HepG2 (cell line): ENCODE measurements at regions not wholly inside any gene's neighbourhood (a gene's known extent, or its start where the extent isn't known, plus 50 kb on each side); places are given as distances from the start of the nearest gene placed in this dataset.

ENCODE experiments used
- ARID3A ChIP-seq: IDR thresholded peaks from 2 replicates; pipeline ENCODE4 v1.6.1; 2012; ENCODE audit warnings: low read depth, low read length, improper control_type of control experiment
- ATF2 ChIP-seq: sonication (generic); formaldehyde crosslinking; IDR thresholded peaks from 2 replicates; pipeline ENCODE4 v1.4.0; 2020; ENCODE audit warnings: missing genetic modification reagents
- DPF2 ChIP-seq: sonication (generic); formaldehyde crosslinking; IDR thresholded peaks from 2 replicates; pipeline ENCODE4 v1.4.0; 2020; ENCODE audit warnings: mild to moderate bottlenecking, low read depth, missing genetic modification reagents, borderline replicate concordance
- GABPA ChIP-seq, 2 experiments: IDR thresholded peaks; 2 replicates each; pipeline ENCODE4 v1.6.1; 2011 to 2016; ENCODE audit warnings: low read depth in 2 of 2, low read length in 1 of 2, missing biosample characterization in 1 of 2, missing genetic modification characterization in 1 of 2
- HOXA5 ChIP-seq: sonication (generic); formaldehyde crosslinking; IDR thresholded peaks from 2 replicates; pipeline ENCODE4 v1.4.0; 2020; ENCODE audit warnings: missing genetic modification reagents
- HOXD1 ChIP-seq: sonication (generic); formaldehyde crosslinking; IDR thresholded peaks from 2 replicates; pipeline ENCODE4 v1.5.0; 2020; ENCODE audit warnings: missing genetic modification reagents
- IKZF1 ChIP-seq: fragments of 450-650 bp; IDR thresholded peaks from 2 replicates; pipeline ENCODE4 v1.7.1; 2016
- MTF1 ChIP-seq: sonication (generic); formaldehyde crosslinking; IDR thresholded peaks from 2 replicates; pipeline ENCODE4 v1.5.0; 2020; ENCODE audit warnings: missing genetic modification reagents
- NCOA2 ChIP-seq: sonication (generic); formaldehyde crosslinking; IDR thresholded peaks from 2 replicates; pipeline ENCODE4 v1.8.0; 2022; ENCODE audit warnings: inconsistent platforms
- NCOR1 ChIP-seq: fragments of 200-600 bp; sonication (generic); IDR thresholded peaks from 2 replicates; pipeline ENCODE4 v1.7.0; 2017; ENCODE audit warnings: antibody characterized with exemption, low read length, borderline replicate concordance
- NR2F1 ChIP-seq, 2 experiments: fragments of 450-650 bp in 1 of 2; formaldehyde crosslinking in 1 of 2; IDR thresholded peaks; 2 replicates each; pipeline versions ENCODE4 v1.5.0 to v1.6.1; 2016 to 2020; ENCODE audit warnings: mild to moderate bottlenecking in 1 of 2, missing compliant biosample characterization in 1 of 2, missing genetic modification reagents in 1 of 2, moderate library complexity in 1 of 2
- NR2F6 ChIP-seq, 2 experiments: IDR thresholded peaks; 2 replicates each; pipeline ENCODE4 v1.6.1; 2016; ENCODE audit warnings: antibody characterized with exemption in 1 of 2, mild to moderate bottlenecking in 1 of 2
- POGZ ChIP-seq: sonication (generic); formaldehyde crosslinking; IDR thresholded peaks from 2 replicates; pipeline ENCODE4 v1.4.0; 2020; ENCODE audit warnings: mild to moderate bottlenecking, missing genetic modification reagents
- RCOR2 ChIP-seq: IDR thresholded peaks from 2 replicates; pipeline ENCODE4 v1.6.1; 2016; ENCODE audit warnings: missing biosample characterization, missing genetic modification reagents
- REXO4 ChIP-seq: sonication (generic); formaldehyde crosslinking; IDR thresholded peaks from 2 replicates; pipeline ENCODE4 v1.8.0; 2022; ENCODE audit warnings: missing genetic modification reagents, mild to moderate bottlenecking, borderline replicate concordance
- RFX1 ChIP-seq: fragments of 450-650 bp; IDR thresholded peaks from 2 replicates; pipeline ENCODE4 v1.6.1; 2017
- SKI ChIP-seq: fragments of 450-650 bp; IDR thresholded peaks from one replicate; pipeline ENCODE4 v1.6.1; 2018; ENCODE audit warnings: mild to moderate bottlenecking; ENCODE audit not compliant: partially characterized antibody
- SOX6 ChIP-seq, 2 experiments: fragments of 450-650 bp in 1 of 2; sonication (generic) in 1 of 2; formaldehyde crosslinking in 1 of 2; IDR thresholded peaks; 2 replicates each; pipeline versions ENCODE4 v1.4.0 to v1.6.1; 2017 to 2020; ENCODE audit warnings: antibody characterized with exemption in 1 of 2, mild to moderate bottlenecking in 1 of 2, missing genetic modification reagents in 1 of 2
- TCF7L2 ChIP-seq: IDR thresholded peaks from 2 replicates; pipeline ENCODE4 v1.6.1; 2011; ENCODE audit warnings: mild to moderate bottlenecking, low read depth, low read length, moderate library complexity
- THAP11 ChIP-seq: IDR thresholded peaks from 2 replicates; pipeline ENCODE4 v1.6.1; 2016; ENCODE audit warnings: missing biosample characterization, missing genetic modification reagents
- TP53 ChIP-seq: sonication (generic); formaldehyde crosslinking; conservative IDR thresholded peaks from 2 replicates; pipeline ENCODE4 v1.4.0; 2020; ENCODE audit warnings: missing genetic modification reagents
- ZFP36 ChIP-seq: fragments of 150-350 bp; IDR thresholded peaks from 2 replicates; pipeline ENCODE4 v1.6.1; 2018; ENCODE audit warnings: borderline replicate concordance, low read length, low read depth; ENCODE audit not compliant: partially characterized antibody
- ZNF792 ChIP-seq: IDR thresholded peaks from 2 replicates; pipeline ENCODE4 v1.6.1; 2016
- TF ChIP-seq, protein P1 (sequence below), 2 experiments: sonication (generic) in 1 of 2; formaldehyde crosslinking in 1 of 2; IDR thresholded peaks; 2 replicates each; pipeline versions ENCODE4 v1.4.0 to v1.6.1; 2016 to 2020; ENCODE audit warnings: borderline replicate concordance in 1 of 2, low read depth in 1 of 2, mild to moderate bottlenecking in 1 of 2, missing genetic modification reagents in 1 of 2

- TF ChIP-seq, protein P1, sequence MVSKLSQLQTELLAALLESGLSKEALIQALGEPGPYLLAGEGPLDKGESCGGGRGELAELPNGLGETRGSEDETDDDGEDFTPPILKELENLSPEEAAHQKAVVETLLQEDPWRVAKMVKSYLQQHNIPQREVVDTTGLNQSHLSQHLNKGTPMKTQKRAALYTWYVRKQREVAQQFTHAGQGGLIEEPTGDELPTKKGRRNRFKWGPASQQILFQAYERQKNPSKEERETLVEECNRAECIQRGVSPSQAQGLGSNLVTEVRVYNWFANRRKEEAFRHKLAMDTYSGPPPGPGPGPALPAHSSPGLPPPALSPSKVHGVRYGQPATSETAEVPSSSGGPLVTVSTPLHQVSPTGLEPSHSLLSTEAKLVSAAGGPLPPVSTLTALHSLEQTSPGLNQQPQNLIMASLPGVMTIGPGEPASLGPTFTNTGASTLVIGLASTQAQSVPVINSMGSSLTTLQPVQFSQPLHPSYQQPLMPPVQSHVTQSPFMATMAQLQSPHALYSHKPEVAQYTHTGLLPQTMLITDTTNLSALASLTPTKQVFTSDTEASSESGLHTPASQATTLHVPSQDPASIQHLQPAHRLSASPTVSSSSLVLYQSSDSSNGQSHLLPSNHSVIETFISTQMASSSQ (IDR thresholded peaks at IDR 0.05; ENCODE audit: low read depth): peak; percentile 53; the same call in 1 of the 2 replicates
- TF ChIP-seq, protein P1 (CRISPR knock-in tag; IDR thresholded peaks at IDR 0.05; ENCODE audit: borderline replicate concordance): no peak; the same call in 1 of the 2 replicates
- TF ChIP-seq ARID3A (peak; percentile 97), DPF2 (peak; percentile 68; the same call in 1 of the 2 replicates), ZFP36 (no peak), HOXD1 (CRISPR knock-in tag) (peak; percentile 69; the same call in 1 of the 2 replicates), NR2F1 (CRISPR knock-in tag; IDR thresholded peaks at IDR 0.05) (peak in 1 of 2 experiments; percentile 53; a peak in 1 of 4 replicates), THAP11 (CRISPR knock-in tag) (peak; percentile 71), RFX1 (peak; percentile 77), POGZ (CRISPR knock-in tag) (peak; percentile 82), SOX6 (IDR thresholded peaks at IDR 0.05) (no peak), SOX6 (CRISPR knock-in tag; IDR thresholded peaks at IDR 0.05) (peak; percentile 91), ATF2 (CRISPR knock-in tag) (peak; percentile 56; the same call in 1 of the 2 replicates), GABPA (IDR thresholded peaks at IDR 0.05; ENCODE audit: low read depth, low read length) (no peak), GABPA (CRISPR knock-in tag; IDR thresholded peaks at IDR 0.05; ENCODE audit: low read depth) (peak; percentile 10; the same call in 1 of the 2 replicates), RCOR2 (CRISPR knock-in tag) (peak; percentile 35; the same call in 1 of the 2 replicates), MTF1 (CRISPR knock-in tag) (no peak), HOXA5 (CRISPR knock-in tag) (0 out of 2 replicates have a peak, but pooled peaks have one; percentile 36), TP53 (CRISPR knock-in tag) (no peak), IKZF1 (no peak), REXO4 (no peak), NCOR1 (peak; percentile 63; the same call in 1 of the 2 replicates), NR2F6 (IDR thresholded peaks at IDR 0.05) (peak; percentile 63), NR2F6 (CRISPR knock-in tag; IDR thresholded peaks at IDR 0.05) (peak; percentile 63), TCF7L2 (peak; percentile 65; the same call in 1 of the 2 replicates), NCOA2 (CRISPR knock-in tag) (peak; percentile 89), ZNF792 (CRISPR knock-in tag) (peak; percentile 38; the same call in 1 of the 2 replicates), SKI (peak; percentile 25)
Observed at GRCh38 chr6:80527552-80528052, 421.1 kb downstream of the BCKDHB start (continued).
